HCT116 (cell line): ENCODE measurements at regions not wholly inside any gene's neighbourhood (a gene's known extent, or its start where the extent isn't known, plus 50 kb on each side); places are given as distances from the start of the nearest gene placed in this dataset.

Source experiments
- ATAC-seq: fragments of 200-7000 bp; cut with Tn5 transposase; 2 replicates; pipeline ENCODE4 v1.9.1; 2020; ENCODE audit warnings: mild to moderate bottlenecking, moderate library complexity
- BruUV-seq: library from RNA; stranded (reverse); fragments of 400-500 nt; replicated peaks from 2 replicates; lab custom pipeline; 2021; lab: Mats Ljungman, UMichigan
- CTCF ChIA-PET: fragments of 300-600 bp; sonication (Branson Sonifier 250); formaldehyde crosslinking; loops from one replicate; lab custom pipeline; 2021; ENCODE audit warnings: antibody characterized with exemption; lab: Charles Lee
- POLR2A ChIA-PET: fragments of 300-600, 350-600 bp; sonication (Branson Sonifier 250); formaldehyde crosslinking; loops from one replicate; lab custom pipeline; 2021; ENCODE audit warnings: antibody characterized with exemption; lab: Charles Lee
- RAD21 ChIA-PET, 2 experiments: fragments of 300-600 bp; sonication (Branson Sonifier 250); formaldehyde crosslinking; loops; one replicate each; lab custom pipeline; 2023; ENCODE audit warnings: low total read pairs in 2 of 2; ENCODE audit not compliant: uncharacterized antibody in 2 of 2, unreplicated experiment in 2 of 2, low non-redundant PET in 1 of 2; lab: Charles Lee
- DNase-seq: peaks from one replicate; pipeline ENCODE4 v3.0.0-alpha.2; 2010; ENCODE audit warnings: low read depth, low spot score
- H2AFZ ChIP-seq: fragments of 200-600 bp; shearing (Covaris generic), sonication (generic); 2 replicates; pipeline ENCODE4 v1.6.1; 2017; ENCODE audit warnings: low read depth, mixed run types, mixed read lengths, antibody characterized with exemption, low read length; ENCODE audit not compliant: poor library complexity, severe bottlenecking
- H3K27ac ChIP-seq: 2 replicates; pipeline ENCODE4 v1.5.1; 2012; ENCODE audit warnings: low read depth, low read length
- H3K27me3 ChIP-seq: fragments of 200-600 bp; sonication (generic); 2 replicates; pipeline ENCODE4 v1.6.1; 2016; ENCODE audit warnings: mixed run types, low read length, mixed read lengths; ENCODE audit not compliant: insufficient read depth
- H3K36me3 ChIP-seq, 2 experiments: fragments of 200-500 bp in 1 of 2; fragments of 200-600 bp in 1 of 2; sonication (Bioruptor generic) in 1 of 2; sonication (generic) in 1 of 2; 2 replicates each; pipeline versions ENCODE4 v1.5.1 to v1.6.1; 2014 to 2016; ENCODE audit warnings: low read length in 2 of 2, inconsistent platforms in 1 of 2, mixed read lengths in 1 of 2, mixed run types in 1 of 2; ENCODE audit not compliant: insufficient read depth in 2 of 2, control insufficient read depth in 1 of 2
- H3K4me1 ChIP-seq, 2 experiments: fragments of 200-600 bp in 1 of 2; sonication (generic) in 1 of 2; 2 replicates each; pipeline versions ENCODE4 v1.5.1 to v1.6.1; 2012 to 2017; ENCODE audit warnings: low read length in 2 of 2, inconsistent platforms in 1 of 2, mild to moderate bottlenecking in 1 of 2, mixed read lengths in 1 of 2, mixed run types in 1 of 2, moderate library complexity in 1 of 2; ENCODE audit not compliant: insufficient read depth in 2 of 2, control insufficient read depth in 1 of 2
- H3K4me2 ChIP-seq: fragments of 200-600 bp; sonication (generic); 2 replicates; pipeline ENCODE4 v1.6.1; 2017; ENCODE audit warnings: mixed run types, low read length, mixed read lengths
- H3K4me3 ChIP-seq, 2 experiments: fragments of 200-600 bp in 1 of 2; sonication (generic) in 1 of 2; replicated peaks in 1 of 2; 2 replicates each; pipeline ENCODE4 v1.5.1; 2011 to 2016; ENCODE audit warnings: low read length in 2 of 2, control low read depth in 1 of 2, low read depth in 1 of 2, mild to moderate bottlenecking in 1 of 2, mixed read lengths in 1 of 2, mixed run types in 1 of 2
- H3K79me2 ChIP-seq: fragments of 200-600 bp; sonication (generic); 2 replicates; pipeline ENCODE4 v1.6.1; 2017; ENCODE audit warnings: mild to moderate bottlenecking, mixed run types, low read length, moderate library complexity, mixed read lengths; ENCODE audit not compliant: insufficient read depth
- H3K9ac ChIP-seq: fragments of 200-600 bp; sonication (generic); 2 replicates; pipeline ENCODE4 v1.6.1; 2016; ENCODE audit warnings: low read length, mixed read lengths
- H3K9me2 ChIP-seq: fragments of 200-600 bp; sonication (generic), shearing (Covaris generic); 2 replicates; pipeline ENCODE4 v1.6.1; 2017; ENCODE audit warnings: mixed run types, mild to moderate bottlenecking, moderate library complexity; ENCODE audit not compliant: insufficient read depth
- H3K9me3 ChIP-seq, 2 experiments: fragments of 200-500 bp in 1 of 2; fragments of 200-600 bp in 1 of 2; sonication (Bioruptor generic) in 1 of 2; sonication (generic) in 1 of 2; 2 replicates each; pipeline ENCODE4 v1.6.1; 2014 to 2017; ENCODE audit warnings: low read length in 2 of 2, mixed read lengths in 2 of 2, inconsistent platforms in 1 of 2, low read depth in 1 of 2, mild to moderate bottlenecking in 1 of 2, mixed run types in 1 of 2, moderate library complexity in 1 of 2; ENCODE audit not compliant: control insufficient read depth in 1 of 2, insufficient read depth in 1 of 2
- H4K20me1 ChIP-seq: fragments of 200-600 bp; sonication (generic), shearing (Covaris generic); 2 replicates; pipeline ENCODE4 v1.6.1; 2017; ENCODE audit warnings: mixed run types, mild to moderate bottlenecking, moderate library complexity; ENCODE audit not compliant: insufficient read depth
- ATF3 ChIP-seq: IDR thresholded peaks from 2 replicates; pipeline ENCODE4 v1.6.1; 2012
- CBX3 ChIP-seq: IDR thresholded peaks from 2 replicates; pipeline ENCODE4 v1.6.1; 2012; ENCODE audit warnings: low read depth
- CEBPB ChIP-seq: IDR thresholded peaks from 2 replicates; pipeline ENCODE4 v1.6.1; 2012; ENCODE audit warnings: low read depth
- EGR1 ChIP-seq: IDR thresholded peaks from 2 replicates; pipeline ENCODE4 v1.6.1; 2012; ENCODE audit warnings: low read depth
- ELF1 ChIP-seq: IDR thresholded peaks from 2 replicates; pipeline ENCODE4 v1.6.1; 2012; ENCODE audit warnings: low read depth, borderline replicate concordance
- EZH2 ChIP-seq: fragments of 200-600 bp; sonication (generic); IDR thresholded peaks from 2 replicates; pipeline ENCODE4 v1.6.1; 2017; ENCODE audit warnings: antibody characterized with exemption, mixed run types
- EZH2phosphoT487 ChIP-seq: fragments of 200-600 bp; IDR thresholded peaks from 2 replicates; pipeline ENCODE4 v1.6.1; 2018; ENCODE audit warnings: antibody characterized with exemption, borderline replicate concordance
- FOSL1 ChIP-seq: IDR thresholded peaks from 2 replicates; pipeline ENCODE4 v1.6.1; 2012; ENCODE audit warnings: low read depth
- MAX ChIP-seq: IDR thresholded peaks from 2 replicates; pipeline ENCODE4 v1.6.1; 2012
- POLR2A ChIP-seq: IDR thresholded peaks from 2 replicates; pipeline ENCODE4 v1.7.0; 2011; ENCODE audit warnings: borderline replicate concordance; ENCODE audit not compliant: insufficient read depth, insufficient read length; ENCODE audit errors: extremely low read depth
- POLR2AphosphoS5 ChIP-seq: IDR thresholded peaks from 2 replicates; pipeline ENCODE4 v1.6.1; 2011; ENCODE audit warnings: mild to moderate bottlenecking, low read depth, low read length, moderate library complexity
- SIN3A ChIP-seq: IDR thresholded peaks from 2 replicates; pipeline ENCODE4 v1.6.1; 2012; ENCODE audit warnings: low read depth
- TCF7L2 ChIP-seq: IDR thresholded peaks from 2 replicates; pipeline ENCODE4 v1.7.0; 2011; ENCODE audit warnings: borderline replicate concordance, inconsistent platforms; ENCODE audit not compliant: insufficient read depth, insufficient read length; ENCODE audit errors: extremely low read depth
- YY1 ChIP-seq: IDR thresholded peaks from 2 replicates; pipeline ENCODE4 v1.6.1; 2011; ENCODE audit warnings: low read length, low read depth, moderate library complexity, mild to moderate bottlenecking; ENCODE audit not compliant: insufficient replicate concordance; ENCODE audit errors: extremely low read depth
- ZBTB33 ChIP-seq: IDR thresholded peaks from 2 replicates; pipeline ENCODE4 v1.6.1; 2011; ENCODE audit warnings: mild to moderate bottlenecking, low read length, moderate library complexity; ENCODE audit not compliant: insufficient replicate concordance; ENCODE audit errors: extremely low read depth
- ZFX ChIP-seq: fragments of 450-650 bp; IDR thresholded peaks from 2 replicates; pipeline ENCODE4 v1.6.1; 2017
- ZNF274 ChIP-seq: fragments of 200-500 bp; sonication (Bioruptor generic); IDR thresholded peaks from 2 replicates; pipeline ENCODE4 v1.6.1; 2014; ENCODE audit warnings: mild to moderate bottlenecking, low read depth, low read length, inconsistent platforms
- intact Hi-C: fragments of 100-400 bp; cut with micrococcal nuclease; formaldehyde crosslinking; loops from 2 replicates; pipeline ENCODE4 v1.10.0; 2022

- ChIA-PET POLR2A (no interaction called here), RAD21 (no interaction called here), CTCF (no interaction called here)
- intact Hi-C loops = no loop called here
- DNase-seq = no peak
- no peaks in the 10 kb centered on the region for H3K9me2 ChIP-seq
- H3K36me3 ChIP-seq = no peaks in the 10 kb centered on the region
- H3K27me3 ChIP-seq = no peaks in the 10 kb centered on the region
- no peak overlapping the region for H3K9ac ChIP-seq
- no TSS peak for BruUV-seq
- no peak overlapping the region for H2AFZ ChIP-seq
- H3K4me2 ChIP-seq = no peak overlapping the region
- TF ChIP-seq ZFX (no peak), YY1 (no peak), POLR2A (no peak), POLR2AphosphoS5 (no peak), ZNF274 (no peak), ELF1 (no peak)
- no peaks in the 10 kb centered on the region for H3K4me1 ChIP-seq
- ATAC-seq = no peak
- H3K9me3 ChIP-seq = peaks cover 0 to 10% of the 10 kb centered on the region in 2 experiments; a peak in 2 of 4 replicates
- no peaks in the 10 kb centered on the region for H4K20me1 ChIP-seq
- no peak overlapping the region for H3K4me3 ChIP-seq
- no peak overlapping the region for H3K27ac ChIP-seq
- no peaks in the 10 kb centered on the region for H3K79me2 ChIP-seq
These were observed 244.4 kb downstream of the LRRIQ3 start for GRCh38 chr1:73953586-73953985.

- no peak overlapping the region for H3K4me3 ChIP-seq
- H3K4me2 ChIP-seq = no peak overlapping the region
- H3K9me2 ChIP-seq = no peaks in the 10 kb centered on the region
- no peaks in the 10 kb centered on the region for H3K36me3 ChIP-seq
- no peaks in the 10 kb centered on the region for H3K4me1 ChIP-seq
- peaks cover 0 to 6% of the 10 kb centered on the region in 2 experiments; a peak in 2 of 4 replicates for H3K9me3 ChIP-seq
- BruUV-seq = no TSS peak
- H3K79me2 ChIP-seq = no peaks in the 10 kb centered on the region
- H2AFZ ChIP-seq = no peak overlapping the region
- ChIA-PET RAD21 (no interaction called here), CTCF (no interaction called here), POLR2A (no interaction called here)
- intact Hi-C loops = no loop called here
- no peak for DNase-seq
- H4K20me1 ChIP-seq = no peaks in the 10 kb centered on the region
- no peak overlapping the region for H3K27ac ChIP-seq
- no peak overlapping the region for H3K9ac ChIP-seq
- H3K27me3 ChIP-seq = no peaks in the 10 kb centered on the region
- ATAC-seq = no peak
- no peak for TF ChIP-seq SIN3A
- TF ChIP-seq YY1 = no peak
- TF ChIP-seq ZBTB33 = no peak
- no peak for TF ChIP-seq ATF3
- TF ChIP-seq EZH2phosphoT487 = no peak
- no peak for TF ChIP-seq ELF1
- no peak for TF ChIP-seq MAX
- no peak for TF ChIP-seq FOSL1
- TF ChIP-seq EZH2 = no peak
- no peak for TF ChIP-seq ZFX
- no peak for TF ChIP-seq POLR2AphosphoS5
- TF ChIP-seq CEBPB = no peak
- no peak for TF ChIP-seq TCF7L2
- no peak for TF ChIP-seq ZNF274
- no peak for TF ChIP-seq EGR1
- TF ChIP-seq CBX3 = no peak
These were observed 244.8 kb downstream of the LRRIQ3 start for GRCh38 chr1:73953186-73953585.
